HEK293T (cell line): ENCODE measurements at regions not wholly inside any gene's neighbourhood (a gene's known extent, or its start where the extent isn't known, plus 50 kb on each side); places are given as distances from the start of the nearest gene placed in this dataset.

Experiments
- CTCF ChIA-PET: fragments of 350-600 bp; formaldehyde crosslinking; extraction: SDS; loops from one replicate; lab custom pipeline; 2021; ENCODE audit warnings: antibody characterized with exemption, inconsistent platforms; lab: Yijun Ruan, JAX
- POLR2A ChIA-PET: fragments of 350-600 bp; formaldehyde crosslinking; extraction: SDS; loops from one replicate; lab custom pipeline; 2020; ENCODE audit warnings: antibody characterized with exemption, inconsistent platforms; lab: Yijun Ruan, JAX
- DNase-seq: peaks from one replicate; pipeline ENCODE4 v3.0.0; 2012; ENCODE audit warnings: mixed read lengths; ENCODE audit errors: extremely low spot score
- ARNT ChIP-seq: fragments of 450-650 bp; IDR thresholded peaks from 2 replicates; pipeline ENCODE4 v1.6.1; 2017; ENCODE audit warnings: mild to moderate bottlenecking
- BHLHE40 ChIP-seq: fragments of 450-650 bp; IDR thresholded peaks from 2 replicates; pipeline ENCODE4 v1.6.1; 2016; ENCODE audit warnings: mild to moderate bottlenecking, moderate library complexity, borderline replicate concordance
- CTBP1 ChIP-seq: fragments of 450-650 bp; IDR thresholded peaks from 2 replicates; pipeline ENCODE4 v1.6.1; 2016; ENCODE audit warnings: borderline replicate concordance
- ELF4 ChIP-seq: fragments of 450-650 bp; IDR thresholded peaks from 2 replicates; pipeline ENCODE4 v1.6.1; 2017; ENCODE audit warnings: antibody characterized with exemption
- FOXA1 ChIP-seq: fragments of 450-650 bp; IDR thresholded peaks from 2 replicates; pipeline ENCODE4 v1.6.1; 2016; ENCODE audit warnings: mild to moderate bottlenecking
- FOXK2 ChIP-seq: fragments of 450-650 bp; IDR thresholded peaks from 2 replicates; pipeline ENCODE4 v1.6.1; 2016; ENCODE audit warnings: mild to moderate bottlenecking
- FOXM1 ChIP-seq: fragments of 450-650 bp; IDR thresholded peaks from 2 replicates; pipeline ENCODE4 v1.6.1; 2017; ENCODE audit warnings: mild to moderate bottlenecking, borderline replicate concordance
- HDGF ChIP-seq: fragments of 450-650 bp; IDR thresholded peaks from 2 replicates; pipeline ENCODE4 v1.6.1; 2017; ENCODE audit warnings: antibody characterized with exemption, borderline replicate concordance
- L3MBTL2 ChIP-seq: fragments of 450-650 bp; conservative IDR thresholded peaks from 2 replicates; pipeline ENCODE4 v1.6.1; 2016; ENCODE audit warnings: mild to moderate bottlenecking
- LEF1 ChIP-seq: fragments of 450-650 bp; IDR thresholded peaks from 2 replicates; pipeline ENCODE4 v1.6.1; 2017; ENCODE audit warnings: mild to moderate bottlenecking, borderline replicate concordance
- NFRKB ChIP-seq: fragments of 450-650 bp; IDR thresholded peaks from 2 replicates; pipeline ENCODE4 v1.6.1; 2016; ENCODE audit warnings: mild to moderate bottlenecking, moderate library complexity
- PKNOX1 ChIP-seq: fragments of 450-650 bp; IDR thresholded peaks from 2 replicates; pipeline ENCODE4 v1.6.1; 2016
- SP1 ChIP-seq: fragments of 450-650 bp; IDR thresholded peaks from 2 replicates; pipeline ENCODE4 v1.6.1; 2017
- SUZ12 ChIP-seq: fragments of 450-650 bp; IDR thresholded peaks from 2 replicates; pipeline ENCODE4 v1.6.1; 2016; ENCODE audit warnings: mild to moderate bottlenecking
- TARDBP ChIP-seq: fragments of 450-650 bp; IDR thresholded peaks from 2 replicates; pipeline ENCODE4 v1.6.1; 2016
- ZNF384 ChIP-seq: fragments of 450-650 bp; IDR thresholded peaks from 2 replicates; pipeline ENCODE4 v1.6.1; 2016

- DNase-seq, result no peak
- TF ChIP-seq BHLHE40 (no peak), LEF1 (no peak), SUZ12 (no peak), SP1 (no peak), TARDBP (no peak), FOXM1 (no peak), FOXK2 (no peak), PKNOX1 (no peak), ELF4 (no peak), CTBP1 (no peak), HDGF (no peak), FOXA1 (no peak), L3MBTL2 (no peak), ARNT (no peak)
- ChIA-PET POLR2A (interaction anchor here (1.0 to 1.9 kb wide), 5 partner anchors 10 to 91 kb away, joined by 3 to 8 read pairs (median 4); no protein-coding TSS in a partner anchor), CTCF (interaction anchor here (1.1 to 1.4 kb wide), 3 partner anchors 65 to 71 kb away, joined by 3 to 4 read pairs (median 3); no protein-coding TSS in a partner anchor)
Measured at GRCh38 chr18:22557168-22557941, 139.6 kb upstream of the CTAGE1 start.

GRCh38 chr18:22558945-22559385 is 141.2 kb upstream of the CTAGE1 start:
- CTCF ChIA-PET, result interaction anchor here (0.6 kb wide), 1 partner anchor 228 kb away, joined by 4 read pairs; no protein-coding TSS in a partner anchor
- POLR2A ChIA-PET, result interaction anchor here (0.7 to 2.3 kb wide), 6 partner anchors 11 to 211 kb away, joined by 3 to 8 read pairs (median 4); no protein-coding TSS in a partner anchor
- peak; percentile 69 for DNase-seq
- TF ChIP-seq TARDBP (no peak), L3MBTL2 (peak; percentile 43; the same call in 1 of the 2 replicates)

GRCh38 chr18:22559414-22560274 is 141.9 kb upstream of the CTAGE1 start:
- TF ChIP-seq FOXA1, result no peak
- TF ChIP-seq PKNOX1, result peak; percentile 93
- TF ChIP-seq HDGF, result no peak
- TF ChIP-seq LEF1, result 0 out of 2 replicates have a peak, but pooled peaks have one; percentile 4
- no peak for TF ChIP-seq TARDBP
- no peak for TF ChIP-seq ELF4
- TF ChIP-seq SP1, result no peak
- peak; percentile 82 for TF ChIP-seq L3MBTL2
- no peak for TF ChIP-seq SUZ12
- no peak for TF ChIP-seq ZNF384
- TF ChIP-seq CTBP1, result peak; percentile 62; the same call in 1 of the 2 replicates
- DNase-seq, result peak; percentile 77
- ChIA-PET CTCF (interaction anchor here (0.6 kb wide), 1 partner anchor 229 kb away, joined by 4 read pairs; no protein-coding TSS in a partner anchor), POLR2A (interaction anchor here (0.6 to 2.3 kb wide), 7 partner anchors 12 to 214 kb away, joined by 3 to 8 read pairs (median 3); no protein-coding TSS in a partner anchor)

- no peak for DNase-seq
- CTCF ChIA-PET, result no interaction called here
Measured at GRCh38 chr18:22560275-22560610, 142.5 kb upstream of the CTAGE1 start.

More at GRCh38 chr18:22560275-22560610, 142.5 kb upstream of the CTAGE1 start:
- no peak for TF ChIP-seq ZNF384
- TF ChIP-seq FOXM1, result no peak
- TF ChIP-seq NFRKB, result no peak
- TF ChIP-seq ARNT, result no peak
- TF ChIP-seq HDGF, result no peak
- TF ChIP-seq LEF1, result no peak
- TF ChIP-seq FOXK2, result no peak
- TF ChIP-seq CTBP1, result no peak
- no peak for TF ChIP-seq PKNOX1
- TF ChIP-seq SP1, result no peak
- TF ChIP-seq SUZ12, result no peak
- TF ChIP-seq BHLHE40, result no peak
- no peak for TF ChIP-seq ELF4
- TF ChIP-seq FOXA1, result no peak
- TF ChIP-seq L3MBTL2, result no peak
- no peak for TF ChIP-seq TARDBP
- POLR2A ChIA-PET, result interaction anchor here (0.6 to 2.3 kb wide), 4 partner anchors 12 to 214 kb away, joined by 3 to 8 read pairs (median 5); no protein-coding TSS in a partner anchor
